ENCODE measurements at regions not wholly inside any gene's neighbourhood (a gene's known extent, or its start where the extent isn't known, plus 50 kb on each side); places are given as distances from the start of the nearest gene placed in this dataset.

- no peaks in the 10 kb centered on the region for H4K20me1 ChIP-seq (replicated peaks; ENCODE audit: control insufficient read depth, extremely low read depth, insufficient read depth, low read length)
- no peak overlapping the region for H3K4me2 ChIP-seq (ENCODE audit: insufficient read depth, low read length)
- H3K36me3 ChIP-seq (ENCODE audit: control insufficient read depth in 2 of 2, extremely low read depth in 1 of 2, insufficient read depth in 2 of 2, low read length in 2 of 2) = no peaks in the 10 kb centered on the region
- dilution Hi-C loops (cut with MboI; ENCODE audit: extremely low pct_ligation_motif_present, low sequenced_read_pairs) (no loop called here), intact Hi-C loops (cut with micrococcal nuclease) (no loop called here)
- H3K9me3 ChIP-seq (replicated peaks; ENCODE audit: control insufficient read depth, insufficient read depth, low read length) = no peaks in the 10 kb centered on the region
- H3K4me3 ChIP-seq (replicated peaks in 1 of 3; ENCODE audit: insufficient read depth in 1 of 3, low read depth in 1 of 3, low read length in 3 of 3) = no peak overlapping the region
- H2AFZ ChIP-seq (ENCODE audit: low read depth, low read length) = no peak overlapping the region
- H3K9ac ChIP-seq (replicated peaks; ENCODE audit: extremely low read depth, insufficient read depth, low read length) = no peak overlapping the region
- POLR2A ChIA-PET = no interaction called here
- H3K27ac ChIP-seq (ENCODE audit: insufficient read depth, low read depth, low read length) = no peak overlapping the region
- H3K4me1 ChIP-seq (ENCODE audit: control insufficient read depth, extremely low read depth, insufficient read depth, low read length) = no peaks in the 10 kb centered on the region
- no peak for TF ChIP-seq JUN (IDR thresholded peaks at IDR 0.05; ENCODE audit: borderline replicate concordance, insufficient read depth, insufficient read length, low read depth)
- no peak for TF ChIP-seq POLR2A (IDR thresholded peaks at IDR 0.05; ENCODE audit: low read depth, low read length)
- no peak for TF ChIP-seq FOS (IDR thresholded peaks at IDR 0.05; ENCODE audit: borderline replicate concordance, insufficient read depth, low read length)
- TF ChIP-seq POLR2AphosphoS5 (IDR thresholded peaks at IDR 0.05; ENCODE audit: insufficient read depth, low read depth, low read length) = no peak
- no peak for TF ChIP-seq MAX (IDR thresholded peaks at IDR 0.05; ENCODE audit: insufficient read depth, insufficient read length)
- TF ChIP-seq EZH2 (IDR thresholded peaks at IDR 0.05; ENCODE audit: borderline replicate concordance, low read depth, low read length, severe bottlenecking) = no peak
- TF ChIP-seq CTCF (IDR thresholded peaks at IDR 0.05; ENCODE audit: extremely low read depth in 1 of 2, insufficient read depth in 1 of 2, low read depth in 1 of 2, low read length in 2 of 2) = no peak
- no peak for TF ChIP-seq GATA2 (IDR thresholded peaks at IDR 0.05; ENCODE audit: insufficient read depth, insufficient read length, low read depth, low read length)
- no peak for TF ChIP-seq MYC (IDR thresholded peaks at IDR 0.05; ENCODE audit: low read depth, low read length)
- CTCF ChIA-PET = no interaction called here
- no peaks in the 10 kb centered on the region for H3K27me3 ChIP-seq (ENCODE audit: control insufficient read depth in 2 of 2, insufficient read depth in 2 of 2, low read length in 2 of 2)
- H3K79me2 ChIP-seq (ENCODE audit: control insufficient read depth, insufficient read depth, low read length) = no peaks in the 10 kb centered on the region
- H3K9me1 ChIP-seq (replicated peaks; ENCODE audit: control insufficient read depth, extremely low read depth, insufficient read depth, low read length) = no peaks in the 10 kb centered on the region
- FAIRE-seq (no peak), DNase-seq (ENCODE audit: low read depth, low spot score) (no peak)
- BruUV-seq (replicated peaks) = no TSS peak
Measured at GRCh38 chr2:67713376-67713775, 316.2 kb downstream of the ETAA1 start.
